K562 (cell line): ENCODE measurements at regions not wholly inside any gene's neighbourhood (a gene's known extent, or its start where the extent isn't known, plus 50 kb on each side); places are given as distances from the start of the nearest gene placed in this dataset.
A peak's percentile ranks its signal among the peaks of the same experiment; 100 is the strongest.

Experiments
- ATAC-seq: fragments of 200-7000 bp; cut with Tn5 transposase; 3 replicates; pipeline ENCODE4 v1.9.1; 2020; ENCODE audit warnings: moderate library complexity
- BruUV-seq: library from RNA; stranded (reverse); fragments of 400-500 nt; replicated peaks from 2 replicates; lab custom pipeline; 2021; lab: Mats Ljungman, UMichigan
- CTCF ChIA-PET: fragments of 300-600 bp; formaldehyde crosslinking; extraction: SDS; loops from one replicate; lab custom pipeline; 2021; ENCODE audit warnings: low intra/inter-chr PET ratio; lab: Yijun Ruan, JAX
- POLR2A ChIA-PET: fragments of 300-600, 350-650 bp; sonication (Branson Sonifier 250); formaldehyde crosslinking; extraction: SDS; loops from one replicate; lab custom pipeline; 2021; ENCODE audit warnings: antibody characterized with exemption, inconsistent platforms; lab: Yijun Ruan, JAX
- DNase-seq, 4 experiments: peaks; one replicate each; pipeline versions ENCODE4 v3.0.0 to v3.0.0-alpha.2; 2011 to 2018; ENCODE audit warnings: low spot score in 3 of 4, mixed read lengths in 3 of 4; ENCODE audit errors: extremely low read depth in 1 of 4
- FAIRE-seq: peaks from 2 replicates; lab custom pipeline; 2011; peaks lifted over from hg19 to GRCh38; lab: Jason Lieb, UNC
- H2AFZ ChIP-seq: 2 replicates; pipeline ENCODE4 v1.6.0; 2011; ENCODE audit warnings: low read depth, low read length, control low read depth, inconsistent platforms
- H3K27ac ChIP-seq: fragments of 200-600 bp; 3 replicates; pipeline ENCODE4 v1.8.0; 2011; ENCODE audit warnings: low read depth, mild to moderate bottlenecking, control low read depth, inconsistent platforms, low read length, moderate library complexity, mixed read lengths; ENCODE audit errors: extremely low read depth
- H3K27me3 ChIP-seq, 2 experiments: fragments of 300-600 bp in 1 of 2; 2 replicates in 1 of 2; 3 replicates in 1 of 2; pipeline versions ENCODE4 v1.6.0 to v1.8.0; 2011; ENCODE audit warnings: inconsistent platforms in 2 of 2, low read length in 2 of 2, mild to moderate bottlenecking in 1 of 2, mixed read lengths in 1 of 2, moderate library complexity in 1 of 2; ENCODE audit not compliant: control insufficient read depth in 2 of 2, insufficient read depth in 2 of 2
- H3K36me3 ChIP-seq: fragments of 300-600 bp; 3 replicates; pipeline ENCODE4 v1.8.0; 2011; ENCODE audit warnings: mild to moderate bottlenecking, low read length, inconsistent platforms; ENCODE audit not compliant: control insufficient read depth, insufficient read depth
- H3K4me1 ChIP-seq, 2 experiments: fragments of 200-600 bp in 1 of 2; replicated peaks in 1 of 2; 2 replicates in 1 of 2; 3 replicates in 1 of 2; pipeline versions ENCODE4 v1.5.1 to v1.8.0; 2011; ENCODE audit warnings: inconsistent platforms in 2 of 2, low read length in 2 of 2, mild to moderate bottlenecking in 1 of 2, mixed read lengths in 1 of 2, moderate library complexity in 1 of 2; ENCODE audit not compliant: control insufficient read depth in 2 of 2, insufficient read depth in 2 of 2
- H3K4me2 ChIP-seq: 2 replicates; pipeline ENCODE4 v1.6.1; 2011; ENCODE audit warnings: low read length, control low read depth, inconsistent platforms, mixed read lengths; ENCODE audit not compliant: insufficient read depth
- H3K4me3 ChIP-seq: fragments of 200-600 bp; sonication (generic), shearing (Covaris generic); 2 replicates; pipeline ENCODE4 v1.5.1; 2016; ENCODE audit warnings: control low read depth, inconsistent platforms
- H3K79me2 ChIP-seq: fragments of 200-600 bp; 3 replicates; pipeline ENCODE4 v1.8.0; 2011; ENCODE audit warnings: low read length, inconsistent platforms; ENCODE audit not compliant: control insufficient read depth, insufficient read depth
- H3K9ac ChIP-seq, 2 experiments: 2 replicates each; pipeline versions ENCODE4 v1.6.0 to v1.6.1; 2011; ENCODE audit warnings: low read depth in 2 of 2, low read length in 2 of 2, control low read depth in 1 of 2, inconsistent platforms in 1 of 2, mild to moderate bottlenecking in 1 of 2, mixed read lengths in 1 of 2; ENCODE audit not compliant: insufficient read depth in 1 of 2
- H3K9me1 ChIP-seq: one replicate; pipeline ENCODE4 v1.6.0; 2011; ENCODE audit warnings: inconsistent platforms, mild to moderate bottlenecking, low read length, moderate library complexity; ENCODE audit not compliant: control insufficient read depth, insufficient read depth
- H3K9me3 ChIP-seq: replicated peaks from 2 replicates; pipeline ENCODE4 v1.5.1; 2011; ENCODE audit warnings: low read depth, low read length, inconsistent platforms; ENCODE audit not compliant: control insufficient read depth, insufficient read depth
- H4K20me1 ChIP-seq: replicated peaks from 2 replicates; pipeline ENCODE4 v1.6.1; 2011; ENCODE audit warnings: low read length, inconsistent platforms, mixed read lengths; ENCODE audit not compliant: control insufficient read depth, insufficient read depth
- MAFK ChIP-seq: IDR thresholded peaks from 2 replicates; pipeline ENCODE4 v1.6.1; 2011; ENCODE audit warnings: low read length, improper control_type of control experiment
- RBFOX2 ChIP-seq: fragments of 200-400 bp; formaldehyde crosslinking; IDR thresholded peaks from 2 replicates; pipeline ENCODE4 v1.6.1; 2017; ENCODE audit warnings: low read depth, mild to moderate bottlenecking, low read length, moderate library complexity
- WGBS: fragments of 100-300 bp; shearing (Covaris generic); methylation state at CpG from one replicate; pipeline ENCODE4 v1.1.6; 2016; ENCODE audit warnings: low coverage, mixed read lengths; ENCODE audit not compliant: insufficient coverage; ENCODE audit errors: missing lambda C conversion rate; 5-methylcytosine and 5-hydroxymethylcytosine counted together
- in situ Hi-C: fragments of 300-500 bp; cut with MboI; formaldehyde crosslinking; loops from 4 replicates; pipeline ENCODE4 v1.15.0; 2018; ENCODE audit warnings: inconsistent platforms, mixed read lengths
- intact Hi-C: fragments of 100-400 bp; cut with micrococcal nuclease; formaldehyde crosslinking; loops from 2 replicates; pipeline ENCODE4 v1.14.2; 2022
- TF ChIP-seq, protein P1 (sequence below): IDR thresholded peaks from 2 replicates; pipeline ENCODE4 v1.6.1; 2016; ENCODE audit warnings: missing genetic modification characterization, missing compliant biosample characterization

DNA sequence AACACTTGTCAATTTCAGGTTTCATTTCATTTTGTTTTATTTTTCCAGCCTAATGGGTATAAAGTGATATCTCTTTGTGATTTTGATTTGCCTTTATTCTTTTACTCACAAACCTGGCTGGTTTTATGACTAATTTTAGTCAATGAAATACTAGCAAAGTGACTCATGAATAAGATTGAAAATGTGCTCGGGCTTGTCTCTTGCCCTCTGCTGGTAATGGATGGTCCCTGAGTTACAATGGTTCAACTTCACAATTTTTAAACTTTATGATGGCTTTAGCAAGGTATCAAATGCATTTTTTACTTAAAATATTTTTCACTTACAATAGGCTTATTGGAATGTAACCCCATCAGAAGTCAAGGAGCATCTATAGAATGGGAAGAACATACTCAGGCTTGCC lies 431.4 kb upstream of the CCNG1 start (continued):
- TF ChIP-seq MAFK, result no peak

DNA sequence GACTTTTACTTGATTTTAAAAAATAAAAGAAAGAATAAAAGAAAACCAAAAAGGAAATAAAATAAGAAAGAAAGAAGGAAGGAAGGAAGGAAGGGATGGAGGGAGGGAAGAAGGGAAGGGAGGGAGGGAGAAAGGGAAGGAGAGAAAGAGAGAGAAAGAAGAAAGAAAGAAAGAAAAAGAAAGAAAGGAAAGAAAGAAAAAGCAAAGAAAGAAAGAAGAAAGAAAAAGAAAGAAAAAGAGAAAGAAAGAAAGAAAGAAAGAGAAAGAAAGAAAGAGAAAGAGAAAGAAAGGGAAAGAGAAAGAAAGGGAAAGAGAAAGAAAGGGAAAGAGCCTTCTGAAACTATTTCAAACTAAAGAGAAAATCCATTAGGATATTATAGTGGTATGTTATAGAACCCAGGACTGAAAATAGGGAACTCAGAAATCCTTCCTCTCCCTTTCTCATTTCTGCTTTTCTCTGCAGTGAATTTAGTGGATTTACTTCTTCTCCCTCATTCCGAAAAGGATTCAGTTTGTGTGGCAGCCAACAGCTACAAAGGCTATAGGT lies 414.7 kb upstream of the CCNG1 start:
- BruUV-seq, result no TSS peak
- POLR2A ChIA-PET, result no interaction called here
- H3K4me2 ChIP-seq, result no peak overlapping the region
- ATAC-seq, result no peak
- in situ Hi-C loops (no loop called here), intact Hi-C loops (no loop called here)
- FAIRE-seq, result no peak
- no peak overlapping the region for H3K4me3 ChIP-seq
- H3K79me2 ChIP-seq, result no peaks in the 10 kb centered on the region
- H3K9ac ChIP-seq, result no peak overlapping the region
- TF ChIP-seq, protein P1, sequence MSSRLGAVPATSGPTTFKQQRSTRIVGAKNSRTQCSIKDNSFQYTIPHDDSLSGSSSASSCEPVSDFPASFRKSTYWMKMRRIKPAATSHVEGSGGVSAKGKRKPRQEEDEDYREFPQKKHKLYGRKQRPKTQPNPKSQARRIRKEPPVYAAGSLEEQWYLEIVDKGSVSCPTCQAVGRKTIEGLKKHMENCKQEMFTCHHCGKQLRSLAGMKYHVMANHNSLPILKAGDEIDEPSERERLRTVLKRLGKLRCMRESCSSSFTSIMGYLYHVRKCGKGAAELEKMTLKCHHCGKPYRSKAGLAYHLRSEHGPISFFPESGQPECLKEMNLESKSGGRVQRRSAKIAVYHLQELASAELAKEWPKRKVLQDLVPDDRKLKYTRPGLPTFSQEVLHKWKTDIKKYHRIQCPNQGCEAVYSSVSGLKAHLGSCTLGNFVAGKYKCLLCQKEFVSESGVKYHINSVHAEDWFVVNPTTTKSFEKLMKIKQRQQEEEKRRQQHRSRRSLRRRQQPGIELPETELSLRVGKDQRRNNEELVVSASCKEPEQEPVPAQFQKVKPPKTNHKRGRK, result peak; percentile 61
- TF ChIP-seq RBFOX2, result no peak
- no peaks in the 10 kb centered on the region for H3K36me3 ChIP-seq
- CTCF ChIA-PET, result no interaction called here
- H3K27me3 ChIP-seq, result no peaks in the 10 kb centered on the region
- H3K27ac ChIP-seq, result no peak overlapping the region
- no peaks in the 10 kb centered on the region for H3K9me1 ChIP-seq
- no peak overlapping the region for H2AFZ ChIP-seq
- no peaks in the 10 kb centered on the region for H3K9me3 ChIP-seq
- H4K20me1 ChIP-seq, result no peaks in the 10 kb centered on the region
- DNase-seq, result no peak
- no peaks in the 10 kb centered on the region for H3K4me1 ChIP-seq
- 0% methylated on average over 1 of the region's 1 CpG for WGBS
